Mesothelial cell of epicardium (in vitro differentiated cells): ENCODE measurements at regions not wholly inside any gene's neighbourhood (a gene's known extent, or its start where the extent isn't known, plus 50 kb on each side); places are given as distances from the start of the nearest gene placed in this dataset.

ENCODE experiments used
- DNase-seq, 2 experiments: peaks; one replicate each; pipeline ENCODE4 v3.0.0; 2021; ENCODE audit warnings: low spot score in 2 of 2; ENCODE audit not compliant: unreplicated experiment in 2 of 2
- H3K27ac Mint-ChIP-seq: 2 replicates; pipeline ENCODE4 v1.8.0; 2021; ENCODE audit warnings: mixed read lengths
- H3K27me3 Mint-ChIP-seq: 2 replicates; pipeline ENCODE4 v1.8.0; 2021; ENCODE audit warnings: low read depth, mixed read lengths
- H3K36me3 Mint-ChIP-seq: 2 replicates; pipeline ENCODE4 v1.8.0; 2021; ENCODE audit warnings: mixed read lengths
- H3K4me1 Mint-ChIP-seq: 2 replicates; pipeline ENCODE4 v1.8.0; 2021; ENCODE audit warnings: mixed read lengths
- H3K4me3 Mint-ChIP-seq: 2 replicates; pipeline ENCODE4 v1.8.0; 2021; ENCODE audit warnings: mild to moderate bottlenecking, moderate library complexity, mixed read lengths
- H3K9me3 Mint-ChIP-seq: 2 replicates; pipeline ENCODE4 v1.8.0; 2021; ENCODE audit warnings: mixed read lengths
- CTCF ChIP-seq: fragments of 200-600 bp; sonication (generic); IDR thresholded peaks from one replicate; pipeline ENCODE4 v1.5.0; 2021; ENCODE audit warnings: antibody characterized with exemption; ENCODE audit not compliant: unreplicated experiment

GRCh38 chr11:113568566-113568965 lies 93.4 kb upstream of the DRD2 start:
- H3K4me3 Mint-ChIP-seq: no peak overlapping the region
- no peak overlapping the region for H3K27ac Mint-ChIP-seq
- peaks cover 38% of the 10 kb centered on the region for H3K4me1 Mint-ChIP-seq
- no peaks in the 10 kb centered on the region for H3K36me3 Mint-ChIP-seq
- DNase-seq: peak in 1 of 2 experiments; percentile 38
- no peaks in the 10 kb centered on the region for H3K9me3 Mint-ChIP-seq
- TF ChIP-seq CTCF: no peak
- peaks cover 13% of the 10 kb centered on the region for H3K27me3 Mint-ChIP-seq

GRCh38 chr11:113567867-113568544 lies 92.8 kb upstream of the DRD2 start:
- Mint-ChIP-seq H3K36me3 (no peaks in the 10 kb centered on the region), H3K9me3 (no peaks in the 10 kb centered on the region), H3K27ac (no peak overlapping the region), H3K27me3 (peaks cover 13% of the 10 kb centered on the region), H3K4me1 (peaks cover 43% of the 10 kb centered on the region), H3K4me3 (no peak overlapping the region)
- TF ChIP-seq CTCF: no peak
- peak in 1 of 2 experiments; percentile 34 for DNase-seq

GRCh38 chr11:113567097-113567496 lies 91.9 kb upstream of the DRD2 start:
- no peak for TF ChIP-seq CTCF
- H3K4me3 Mint-ChIP-seq: no peak overlapping the region
- no peak overlapping the region for H3K27ac Mint-ChIP-seq
- no peak for DNase-seq
- no peaks in the 10 kb centered on the region for H3K9me3 Mint-ChIP-seq
- peaks cover 43% of the 10 kb centered on the region for H3K4me1 Mint-ChIP-seq
- H3K27me3 Mint-ChIP-seq: peaks cover 13% of the 10 kb centered on the region
- H3K36me3 Mint-ChIP-seq: no peaks in the 10 kb centered on the region

- peaks cover 13% of the 10 kb centered on the region for H3K27me3 Mint-ChIP-seq
- no peaks in the 10 kb centered on the region for H3K36me3 Mint-ChIP-seq
- H3K4me3 Mint-ChIP-seq: no peak overlapping the region
- H3K4me1 Mint-ChIP-seq: peaks cover 32% of the 10 kb centered on the region
- peak in 1 of 2 experiments; percentile 2 for DNase-seq
- no peaks in the 10 kb centered on the region for H3K9me3 Mint-ChIP-seq
- no peak overlapping the region for H3K27ac Mint-ChIP-seq
- TF ChIP-seq CTCF: no peak
Measured at GRCh38 chr11:113564527-113565130, 89.4 kb upstream of the DRD2 start.

GRCh38 chr11:113563766-113564526 lies 88.7 kb upstream of the DRD2 start:
- Mint-ChIP-seq H3K27me3 (peaks cover 13% of the 10 kb centered on the region), H3K4me1 (peaks cover 30% of the 10 kb centered on the region), H3K36me3 (no peaks in the 10 kb centered on the region), H3K9me3 (no peaks in the 10 kb centered on the region), H3K27ac (no peak overlapping the region), H3K4me3 (no peak overlapping the region)
- DNase-seq: peak in 1 of 2 experiments; percentile 19
- no peak for TF ChIP-seq CTCF
